CD4-positive, alpha-beta T cell treated with Interferon alpha-2 for 1 hour (primary cell): ENCODE measurements at regions not wholly inside any gene's neighbourhood (a gene's known extent, or its start where the extent isn't known, plus 50 kb on each side); places are given as distances from the start of the nearest gene placed in this dataset.

Source experiments
- DNase-seq, 2 donors: peaks; one replicate each; pipeline ENCODE4 v3.0.0-alpha.2; 2020 to 2022

GRCh38 chr2:75276093-75277029 lies 77.0 kb upstream of the TACR1 start:
- no peak for DNase-seq

GRCh38 chr2:75274936-75275335 lies 75.6 kb upstream of the TACR1 start:
- DNase-seq = no peak

GRCh38 chr2:75268112-75268511 lies 68.8 kb upstream of the TACR1 start:
- no peak for DNase-seq

DNA sequence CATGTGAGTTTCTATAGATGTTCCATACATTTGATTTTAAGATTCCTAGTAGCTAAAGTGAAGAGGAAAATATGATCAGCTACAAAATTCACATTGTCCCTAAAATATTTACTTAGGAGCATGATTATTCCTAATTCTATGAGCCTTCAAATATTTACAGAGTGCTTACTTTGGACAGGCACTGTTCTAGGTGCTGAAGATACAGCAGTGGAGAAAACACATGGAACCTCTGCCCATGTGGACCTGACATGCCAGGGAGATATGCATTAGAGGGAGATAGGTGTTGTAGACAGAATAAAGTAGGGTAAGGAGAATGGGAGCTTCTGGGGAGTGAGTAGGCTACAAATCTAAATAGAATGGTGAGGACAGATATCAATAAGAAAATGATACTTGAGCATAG lies 62.6 kb upstream of the TACR1 start:
- DNase-seq = no peak

- no peak for DNase-seq
Observed at GRCh38 chr2:75260946-75261345, 61.6 kb upstream of the TACR1 start.

- no peak for DNase-seq
Observed at GRCh38 chr2:75258620-75259019, 59.3 kb upstream of the TACR1 start.

DNA sequence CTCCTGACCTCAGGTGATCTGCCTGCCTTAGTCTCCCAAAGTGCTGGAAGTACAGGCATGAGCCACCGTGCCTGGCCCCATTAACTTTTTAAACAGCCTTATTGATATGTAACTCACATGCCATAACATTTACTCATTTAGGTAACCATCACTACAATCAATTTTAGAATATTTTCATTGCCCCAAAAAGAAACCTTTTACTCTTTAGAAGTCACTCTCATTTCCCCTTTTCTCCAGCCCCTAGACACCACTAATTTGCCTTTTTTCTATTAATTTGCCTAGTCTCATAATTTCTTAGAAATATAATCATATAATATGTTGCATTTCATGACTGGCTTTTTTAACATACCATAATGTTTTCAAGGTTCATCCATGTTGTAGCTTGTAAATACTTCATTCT lies 57.2 kb upstream of the TACR1 start:
- DNase-seq = no peak

DNA sequence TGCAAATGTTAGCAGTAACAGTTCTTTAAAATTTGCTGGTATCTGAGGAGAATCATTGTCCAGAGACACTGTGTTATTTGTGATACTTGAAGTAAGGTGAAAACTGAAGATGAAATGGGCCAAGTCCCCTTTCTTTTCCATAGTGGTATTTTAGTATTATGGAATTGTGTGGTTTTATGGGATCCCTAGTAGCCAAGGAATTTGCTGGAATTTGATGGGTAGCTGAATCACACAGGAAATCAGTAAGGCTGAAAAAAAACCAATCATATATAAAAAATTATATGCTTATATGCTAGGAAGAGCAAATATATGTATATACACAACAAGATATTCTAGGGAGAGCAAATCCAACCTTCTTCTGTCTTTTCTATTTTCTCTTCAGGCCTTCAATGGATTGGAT lies 54.2 kb upstream of the TACR1 start:
- no peak for DNase-seq

GRCh38 chr2:75251896-75252295 lies 52.6 kb upstream of the TACR1 start:
- no peak for DNase-seq
